Endothelial cell of umbilical vein (primary cell): ENCODE measurements at regions not wholly inside any gene's neighbourhood (a gene's known extent, or its start where the extent isn't known, plus 50 kb on each side); places are given as distances from the start of the nearest gene placed in this dataset.
"Not testable (repeated sequence)": the region's sequence is repeated elsewhere in the genome, so short reads cannot be mapped to it uniquely, and the experiment has no call there.

Source experiments
- BruUV-seq: library from RNA; stranded (reverse); fragments of 400-500 nt; replicated peaks from 2 replicates; lab custom pipeline; 2021; lab: Mats Ljungman, UMichigan
- CTCF ChIA-PET: fragments of 300-600, 350-600 bp; sonication (Branson Sonifier 250); formaldehyde crosslinking; loops from one replicate; lab custom pipeline; 2021; ENCODE audit warnings: antibody characterized with exemption, inconsistent platforms; lab: Charles Lee
- POLR2A ChIA-PET: fragments of 300-600, 350-600 bp; sonication (Branson Sonifier 250); formaldehyde crosslinking; loops from one replicate; lab custom pipeline; 2021; ENCODE audit warnings: antibody characterized with exemption, inconsistent platforms; lab: Charles Lee
- DNase-seq: peaks from one replicate; pipeline ENCODE4 v3.0.0-alpha.2; 2011; ENCODE audit warnings: low read depth, low spot score
- FAIRE-seq: peaks from 2 replicates; lab custom pipeline; 2011; peaks lifted over from hg19 to GRCh38; lab: Jason Lieb, UNC
- H2AFZ ChIP-seq: 2 replicates; pipeline ENCODE4 v1.6.0; 2012; ENCODE audit warnings: low read depth, low read length, control low read depth, inconsistent platforms
- H3K27ac ChIP-seq: 2 replicates; pipeline ENCODE4 v1.5.1; 2011; ENCODE audit warnings: low read depth, mild to moderate bottlenecking, control low read depth, low read length, moderate library complexity; ENCODE audit not compliant: insufficient read depth
- H3K27me3 ChIP-seq, 2 experiments: 2 replicates each; pipeline versions ENCODE4 v1.6.0 to v1.6.1; 2011; ENCODE audit warnings: low read length in 2 of 2, mixed read lengths in 1 of 2; ENCODE audit not compliant: control insufficient read depth in 2 of 2, insufficient read depth in 2 of 2
- H3K36me3 ChIP-seq, 2 experiments: 2 replicates in 1 of 2; 3 replicates in 1 of 2; pipeline ENCODE4 v1.5.1; 2011; ENCODE audit warnings: low read length in 2 of 2, mild to moderate bottlenecking in 1 of 2, moderate library complexity in 1 of 2; ENCODE audit not compliant: control insufficient read depth in 2 of 2, insufficient read depth in 2 of 2; ENCODE audit errors: extremely low read depth in 1 of 2
- H3K4me1 ChIP-seq: 3 replicates; pipeline ENCODE4 v1.5.1; 2011; ENCODE audit warnings: mild to moderate bottlenecking, low read length; ENCODE audit not compliant: control insufficient read depth, insufficient read depth; ENCODE audit errors: extremely low read depth
- H3K4me2 ChIP-seq: 2 replicates; pipeline ENCODE4 v1.6.1; 2011; ENCODE audit warnings: low read length, control low read depth, mixed read lengths; ENCODE audit not compliant: insufficient read depth
- H3K4me3 ChIP-seq, 3 experiments: fragments of 200-600 bp in 1 of 3; sonication (generic), shearing (Covaris generic) in 1 of 3; replicated peaks in 1 of 3; 2 replicates each; pipeline ENCODE4 v1.5.1; 2011 to 2016; ENCODE audit warnings: control low read depth in 3 of 3, low read length in 3 of 3, mild to moderate bottlenecking in 2 of 3, inconsistent platforms in 1 of 3, low read depth in 1 of 3, moderate library complexity in 1 of 3; ENCODE audit not compliant: insufficient read depth in 1 of 3
- H3K79me2 ChIP-seq: 2 replicates; pipeline ENCODE4 v1.6.0; 2012; ENCODE audit warnings: low read length, inconsistent platforms; ENCODE audit not compliant: control insufficient read depth, insufficient read depth
- H3K9ac ChIP-seq: replicated peaks from 2 replicates; pipeline ENCODE3; 2011; ENCODE audit warnings: low read length, control low read depth; ENCODE audit not compliant: insufficient read depth; ENCODE audit errors: extremely low read depth
- H3K9me1 ChIP-seq: replicated peaks from 3 replicates; pipeline ENCODE4 v1.6.0; 2011; ENCODE audit warnings: mild to moderate bottlenecking, low read length; ENCODE audit not compliant: control insufficient read depth, insufficient read depth; ENCODE audit errors: extremely low read depth
- H3K9me3 ChIP-seq: replicated peaks from 2 replicates; pipeline ENCODE4 v1.5.1; 2012; ENCODE audit warnings: low read length, inconsistent platforms; ENCODE audit not compliant: control insufficient read depth, insufficient read depth
- H4K20me1 ChIP-seq: replicated peaks from 2 replicates; pipeline ENCODE3; 2011; ENCODE audit warnings: mild to moderate bottlenecking, low read length; ENCODE audit not compliant: control insufficient read depth, insufficient read depth; ENCODE audit errors: extremely low read depth
- EZH2 ChIP-seq: IDR thresholded peaks from 2 replicates; pipeline ENCODE4 v1.6.1; 2012; ENCODE audit warnings: borderline replicate concordance, low read depth, mild to moderate bottlenecking, moderate library complexity, low read length, inconsistent platforms; ENCODE audit not compliant: severe bottlenecking
- FOS ChIP-seq: IDR thresholded peaks from 2 replicates; pipeline ENCODE4 v1.6.1; 2011; ENCODE audit warnings: mild to moderate bottlenecking, low read length, moderate library complexity, borderline replicate concordance; ENCODE audit not compliant: insufficient read depth
- GATA2 ChIP-seq: IDR thresholded peaks from 2 replicates; pipeline ENCODE4 v1.7.0; 2011; ENCODE audit warnings: low read depth, mild to moderate bottlenecking, moderate library complexity, mixed read lengths, low read length; ENCODE audit not compliant: insufficient read length, insufficient read depth
- JUN ChIP-seq: IDR thresholded peaks from 2 replicates; pipeline ENCODE4 v1.6.1; 2011; ENCODE audit warnings: borderline replicate concordance, low read depth; ENCODE audit not compliant: insufficient read length, insufficient read depth
- MAX ChIP-seq: IDR thresholded peaks from 2 replicates; pipeline ENCODE4 v1.6.1; 2011; ENCODE audit not compliant: insufficient read depth, insufficient read length
- MYC ChIP-seq: IDR thresholded peaks from one replicate; pipeline ENCODE4 v1.6.1; 2011; ENCODE audit warnings: mild to moderate bottlenecking, low read depth, low read length
- POLR2A ChIP-seq: IDR thresholded peaks from 2 replicates; pipeline ENCODE4 v1.6.1; 2012; ENCODE audit warnings: low read depth, mild to moderate bottlenecking, control low read depth, low read length
- POLR2AphosphoS5 ChIP-seq: IDR thresholded peaks from 2 replicates; pipeline ENCODE4 v1.6.1; 2012; ENCODE audit warnings: low read depth, mild to moderate bottlenecking, control low read depth, low read length, moderate library complexity; ENCODE audit not compliant: insufficient read depth
- dilution Hi-C: fragments of 300-500 bp; cut with MboI; formaldehyde crosslinking; loops from one replicate; pipeline ENCODE4 v1.15.0; 2019; ENCODE audit warnings: low sequenced_read_pairs; ENCODE audit not compliant: extremely low pct_ligation_motif_present
- intact Hi-C: fragments of 100-400 bp; cut with micrococcal nuclease; formaldehyde crosslinking; loops from one replicate; pipeline ENCODE4 v1.10.0; 2022
- TF ChIP-seq, protein P1 (sequence below), 2 donors: IDR thresholded peaks; 1 replicate in 1 of 2; 2 replicates in 1 of 2; pipeline ENCODE4 v1.5.1; 2011; ENCODE audit warnings: low read length in 2 of 2, mild to moderate bottlenecking in 2 of 2, moderate library complexity in 2 of 2, control low read depth in 1 of 2, inconsistent platforms in 1 of 2, low read depth in 1 of 2; ENCODE audit not compliant: insufficient read depth in 1 of 2; ENCODE audit errors: extremely low read depth in 1 of 2

DNA sequence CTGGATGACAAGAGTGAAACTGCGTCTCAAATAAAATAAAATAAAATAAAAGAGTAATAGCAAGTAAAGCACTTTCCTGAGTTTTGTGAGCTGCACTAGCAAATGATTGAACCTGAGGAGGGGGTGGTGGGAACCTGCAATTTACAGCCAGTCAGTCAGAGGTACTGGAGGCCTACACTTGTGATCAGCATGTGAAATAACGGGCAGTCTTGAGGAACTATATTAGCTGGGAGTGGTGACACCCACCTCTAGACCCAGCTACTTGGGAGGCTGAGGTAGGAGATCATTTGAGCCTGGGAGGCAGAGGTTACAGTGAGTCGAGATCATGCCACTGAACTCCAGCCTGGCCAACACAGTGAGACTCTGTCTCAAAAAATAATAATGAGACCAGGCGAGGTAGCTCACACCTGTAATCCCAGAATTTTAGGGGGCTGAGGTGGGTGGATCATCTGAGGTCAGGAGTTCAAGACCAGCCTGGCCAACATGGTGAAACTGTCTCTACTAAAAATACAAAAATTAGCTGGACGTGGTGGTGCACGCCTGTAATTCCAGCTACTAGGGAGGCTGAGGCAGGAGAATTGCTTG, 537.1 kb upstream of the HTR2C start:
- H3K27ac ChIP-seq = no peak overlapping the region
- H3K36me3 ChIP-seq = no peaks in the 10 kb centered on the region
- no TSS peak for BruUV-seq
- no peaks in the 10 kb centered on the region for H3K9me1 ChIP-seq
- no peaks in the 10 kb centered on the region for H3K9me3 ChIP-seq
- no peaks in the 10 kb centered on the region for H3K27me3 ChIP-seq
- intact Hi-C loops (no loop called here), dilution Hi-C loops (no loop called here)
- no peak overlapping the region for H3K4me3 ChIP-seq
- FAIRE-seq (no peak), DNase-seq (no peak)
- H3K79me2 ChIP-seq = no peaks in the 10 kb centered on the region
- ChIA-PET CTCF (no interaction called here), POLR2A (no interaction called here)
- no peaks in the 10 kb centered on the region for H4K20me1 ChIP-seq
- H2AFZ ChIP-seq = no peak overlapping the region
- no peak for TF ChIP-seq MYC
- TF ChIP-seq MAX = no peak
- TF ChIP-seq POLR2AphosphoS5 = no peak
- TF ChIP-seq JUN = no peak
- no peak for TF ChIP-seq EZH2
- no peak for TF ChIP-seq POLR2A
- TF ChIP-seq GATA2 = no peak
- TF ChIP-seq, protein P1, sequence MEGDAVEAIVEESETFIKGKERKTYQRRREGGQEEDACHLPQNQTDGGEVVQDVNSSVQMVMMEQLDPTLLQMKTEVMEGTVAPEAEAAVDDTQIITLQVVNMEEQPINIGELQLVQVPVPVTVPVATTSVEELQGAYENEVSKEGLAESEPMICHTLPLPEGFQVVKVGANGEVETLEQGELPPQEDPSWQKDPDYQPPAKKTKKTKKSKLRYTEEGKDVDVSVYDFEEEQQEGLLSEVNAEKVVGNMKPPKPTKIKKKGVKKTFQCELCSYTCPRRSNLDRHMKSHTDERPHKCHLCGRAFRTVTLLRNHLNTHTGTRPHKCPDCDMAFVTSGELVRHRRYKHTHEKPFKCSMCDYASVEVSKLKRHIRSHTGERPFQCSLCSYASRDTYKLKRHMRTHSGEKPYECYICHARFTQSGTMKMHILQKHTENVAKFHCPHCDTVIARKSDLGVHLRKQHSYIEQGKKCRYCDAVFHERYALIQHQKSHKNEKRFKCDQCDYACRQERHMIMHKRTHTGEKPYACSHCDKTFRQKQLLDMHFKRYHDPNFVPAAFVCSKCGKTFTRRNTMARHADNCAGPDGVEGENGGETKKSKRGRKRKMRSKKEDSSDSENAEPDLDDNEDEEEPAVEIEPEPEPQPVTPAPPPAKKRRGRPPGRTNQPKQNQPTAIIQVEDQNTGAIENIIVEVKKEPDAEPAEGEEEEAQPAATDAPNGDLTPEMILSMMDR (IDR thresholded peaks at IDR 0.05; ENCODE audit: extremely low read depth in 1 of 2, insufficient read depth in 1 of 2, low read depth in 1 of 2, low read length in 2 of 2) = no peak
- no peak for TF ChIP-seq FOS
- H3K9ac ChIP-seq = no peak overlapping the region
- H3K4me1 ChIP-seq = no peaks in the 10 kb centered on the region
- H3K4me2 ChIP-seq = no peak overlapping the region

DNA sequence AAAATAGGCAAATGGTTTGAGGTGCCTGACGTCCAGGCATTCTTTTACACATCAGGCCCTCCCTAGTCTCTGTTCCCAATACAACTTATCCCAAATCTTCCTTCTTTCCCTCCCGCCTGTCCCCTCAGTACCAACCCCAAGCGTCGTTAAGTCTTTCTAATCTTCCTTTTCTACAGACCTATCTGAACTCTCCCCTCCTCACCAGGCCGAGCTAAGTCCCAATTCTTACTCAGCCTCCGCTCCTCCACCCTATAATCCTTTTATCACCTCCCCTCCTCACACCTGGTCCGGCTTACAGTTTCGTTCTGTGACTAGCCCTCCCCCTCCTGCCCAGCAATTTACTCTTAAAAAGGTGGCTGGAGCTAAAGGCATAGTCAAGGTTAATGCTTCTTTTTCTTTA, 542.4 kb upstream of the HTR2C start:
- H3K36me3 ChIP-seq, dilution Hi-C loops, FAIRE-seq, intact Hi-C loops, H3K4me1 ChIP-seq, H3K9me1 ChIP-seq, H3K27me3 ChIP-seq, H3K9ac ChIP-seq, DNase-seq, H2AFZ ChIP-seq, POLR2A ChIA-PET, H3K79me2 ChIP-seq, BruUV-seq, H4K20me1 ChIP-seq, H3K4me2 ChIP-seq, CTCF ChIA-PET, H3K4me3 ChIP-seq, H3K27ac ChIP-seq, H3K9me3 ChIP-seq: not testable (repeated sequence)

- FAIRE-seq, POLR2A ChIA-PET, H2AFZ ChIP-seq, H4K20me1 ChIP-seq, H3K9me1 ChIP-seq, CTCF ChIA-PET, H3K36me3 ChIP-seq, H3K79me2 ChIP-seq, H3K4me2 ChIP-seq, H3K27ac ChIP-seq, H3K9ac ChIP-seq, H3K27me3 ChIP-seq, intact Hi-C loops, dilution Hi-C loops, H3K4me1 ChIP-seq, H3K9me3 ChIP-seq, BruUV-seq, DNase-seq, H3K4me3 ChIP-seq: not testable (repeated sequence)
Observed at GRCh38 chrX:114040661-114041269, 543.1 kb upstream of the HTR2C start.
